ENCODE measurements at regions not wholly inside any gene's neighbourhood (a gene's known extent, or its start where the extent isn't known, plus 50 kb on each side); places are given as distances from the start of the nearest gene placed in this dataset.

- ATAC-seq (no peak), DNase-seq (ENCODE audit: low read depth, low spot score) (no peak)
- no peak overlapping the region for H3K4me3 ChIP-seq (replicated peaks in 1 of 2; ENCODE audit: low read depth in 1 of 2, low read length in 2 of 2)
- BruUV-seq (replicated peaks) = no TSS peak
- H3K79me2 ChIP-seq (ENCODE audit: insufficient read depth, low read length) = no peaks in the 10 kb centered on the region
- no peak overlapping the region for H3K4me2 ChIP-seq (ENCODE audit: low read length)
- H3K27ac ChIP-seq (ENCODE audit: low read depth, low read length) = no peak overlapping the region
- ChIA-PET CTCF (no interaction called here), RAD21 (ENCODE audit: low non-redundant PET in 1 of 2, low total read pairs in 2 of 2, uncharacterized antibody in 2 of 2, unreplicated experiment in 2 of 2) (no interaction called here), POLR2A (no interaction called here)
- intact Hi-C loops (cut with micrococcal nuclease) = no loop called here
- H3K4me1 ChIP-seq (ENCODE audit: control insufficient read depth in 1 of 2, insufficient read depth in 2 of 2, low read length in 2 of 2) = no peaks in the 10 kb centered on the region
- H2AFZ ChIP-seq (ENCODE audit: low read depth, low read length, poor library complexity, severe bottlenecking) = no peak overlapping the region
- H3K9ac ChIP-seq (ENCODE audit: low read length) = no peak overlapping the region
- H3K36me3 ChIP-seq (ENCODE audit: control insufficient read depth in 1 of 2, insufficient read depth in 2 of 2, low read length in 2 of 2) = no peaks in the 10 kb centered on the region
- no peaks in the 10 kb centered on the region for H3K9me2 ChIP-seq (ENCODE audit: insufficient read depth)
- no peaks in the 10 kb centered on the region for H3K9me3 ChIP-seq (ENCODE audit: control insufficient read depth in 1 of 2, insufficient read depth in 1 of 2, low read depth in 1 of 2, low read length in 2 of 2)
- TF ChIP-seq SRF (IDR thresholded peaks at IDR 0.05; ENCODE audit: low read depth) (no peak), ZBTB33 (IDR thresholded peaks at IDR 0.05; ENCODE audit: extremely low read depth, insufficient replicate concordance, low read length) (no peak), POLR2A (IDR thresholded peaks at IDR 0.05; ENCODE audit: borderline replicate concordance, extremely low read depth, insufficient read depth, insufficient read length) (no peak), FOSL1 (IDR thresholded peaks at IDR 0.05; ENCODE audit: low read depth) (no peak), CEBPB (IDR thresholded peaks at IDR 0.05; ENCODE audit: low read depth) (no peak), SP1 (IDR thresholded peaks at IDR 0.05; ENCODE audit: low read depth) (no peak), EGR1 (IDR thresholded peaks at IDR 0.05; ENCODE audit: low read depth) (no peak), EZH2phosphoT487 (IDR thresholded peaks at IDR 0.05; ENCODE audit: borderline replicate concordance) (no peak), ELF1 (IDR thresholded peaks at IDR 0.05; ENCODE audit: borderline replicate concordance, low read depth) (no peak), JUND (IDR thresholded peaks at IDR 0.05) (no peak)
- no peaks in the 10 kb centered on the region for H4K20me1 ChIP-seq (ENCODE audit: insufficient read depth)
- no peaks in the 10 kb centered on the region for H3K27me3 ChIP-seq (ENCODE audit: insufficient read depth, low read length)
Observed at GRCh38 chr2:120904830-120905234, 169.2 kb downstream of the GLI2 start.

- Histone ChIP-seq H3K4me2 (ENCODE audit: low read length) (no peak overlapping the region), H2AFZ (ENCODE audit: low read depth, low read length, poor library complexity, severe bottlenecking) (no peak overlapping the region), H3K27me3 (ENCODE audit: insufficient read depth, low read length) (no peaks in the 10 kb centered on the region), H4K20me1 (ENCODE audit: insufficient read depth) (no peaks in the 10 kb centered on the region), H3K9me2 (ENCODE audit: insufficient read depth) (no peaks in the 10 kb centered on the region), H3K9me3 (ENCODE audit: control insufficient read depth in 1 of 2, insufficient read depth in 1 of 2, low read depth in 1 of 2, low read length in 2 of 2) (no peaks in the 10 kb centered on the region), H3K27ac (ENCODE audit: low read depth, low read length) (no peak overlapping the region), H3K79me2 (ENCODE audit: insufficient read depth, low read length) (no peaks in the 10 kb centered on the region), H3K9ac (ENCODE audit: low read length) (no peak overlapping the region), H3K4me3 (replicated peaks in 1 of 2; ENCODE audit: low read depth in 1 of 2, low read length in 2 of 2) (no peak overlapping the region), H3K4me1 (ENCODE audit: control insufficient read depth in 1 of 2, insufficient read depth in 2 of 2, low read length in 2 of 2) (peaks cover 0 to under 1% of the 10 kb centered on the region in 2 experiments; a peak in 2 of 4 replicates), H3K36me3 (ENCODE audit: control insufficient read depth in 1 of 2, insufficient read depth in 2 of 2, low read length in 2 of 2) (no peaks in the 10 kb centered on the region)
- no TSS peak for BruUV-seq (replicated peaks)
- DNase-seq (ENCODE audit: low read depth, low spot score) (no peak), ATAC-seq (no peak)
- ChIA-PET RAD21 (ENCODE audit: low non-redundant PET in 1 of 2, low total read pairs in 2 of 2, uncharacterized antibody in 2 of 2, unreplicated experiment in 2 of 2) (no interaction called here), POLR2A (no interaction called here), CTCF (no interaction called here)
- intact Hi-C loops (cut with micrococcal nuclease) = no loop called here
- TF ChIP-seq ELF1 (IDR thresholded peaks at IDR 0.05; ENCODE audit: borderline replicate concordance, low read depth) (no peak), ATF3 (IDR thresholded peaks at IDR 0.05) (no peak), REST (IDR thresholded peaks at IDR 0.05; ENCODE audit: low read depth) (no peak), RAD21 (IDR thresholded peaks at IDR 0.05; ENCODE audit: low read depth) (no peak), FOSL1 (IDR thresholded peaks at IDR 0.05; ENCODE audit: low read depth) (no peak), ZNF274 (IDR thresholded peaks at IDR 0.05; ENCODE audit: low read depth, low read length) (no peak), ZFX (IDR thresholded peaks at IDR 0.05) (no peak), POLR2A (IDR thresholded peaks at IDR 0.05; ENCODE audit: borderline replicate concordance, extremely low read depth, insufficient read depth, insufficient read length) (no peak), SP1 (IDR thresholded peaks at IDR 0.05; ENCODE audit: low read depth) (no peak), EGR1 (IDR thresholded peaks at IDR 0.05; ENCODE audit: low read depth) (no peak), CBX3 (IDR thresholded peaks at IDR 0.05; ENCODE audit: low read depth) (no peak), POLR2AphosphoS5 (IDR thresholded peaks at IDR 0.05; ENCODE audit: low read depth, low read length) (no peak), EZH2 (IDR thresholded peaks at IDR 0.05) (no peak)
Observed at GRCh38 chr2:120905298-120905697, 169.6 kb downstream of the GLI2 start.
